ENCODE measurements at regions not wholly inside any gene's neighbourhood (a gene's known extent, or its start where the extent isn't known, plus 50 kb on each side); places are given as distances from the start of the nearest gene placed in this dataset.
A peak's percentile ranks its signal among the peaks of the same experiment; 100 is the strongest.

- Mint-ChIP-seq H3K4me3 (no peak overlapping the region), H3K4me1 (ENCODE audit: low read depth) (no peaks in the 10 kb centered on the region), H3K36me3 (ENCODE audit: low read depth) (no peaks in the 10 kb centered on the region), H3K9me3 (no peaks in the 10 kb centered on the region), H3K27me3 (peaks cover 17% of the 10 kb centered on the region), H3K27ac (no peak overlapping the region)
Measured at GRCh38 chr19:29263305-29264135, 50.6 kb upstream of the UQCRFS1 start.

- H3K4me1 Mint-ChIP-seq (ENCODE audit: low read depth), result no peaks in the 10 kb centered on the region
- peaks cover 17% of the 10 kb centered on the region for H3K27me3 Mint-ChIP-seq
- no peaks in the 10 kb centered on the region for H3K36me3 Mint-ChIP-seq (ENCODE audit: low read depth)
- H3K9me3 Mint-ChIP-seq, result no peaks in the 10 kb centered on the region
- H3K4me3 Mint-ChIP-seq, result no peak overlapping the region
- H3K27ac Mint-ChIP-seq, result no peak overlapping the region
Measured at GRCh38 chr19:29264897-29265296, 51.9 kb upstream of the UQCRFS1 start.

GRCh38 chr19:29265436-29265835 lies 52.5 kb upstream of the UQCRFS1 start:
- Mint-ChIP-seq H3K4me3 (no peak overlapping the region), H3K27me3 (peaks cover 17% of the 10 kb centered on the region), H3K9me3 (no peaks in the 10 kb centered on the region), H3K4me1 (ENCODE audit: low read depth) (no peaks in the 10 kb centered on the region), H3K36me3 (ENCODE audit: low read depth) (no peaks in the 10 kb centered on the region), H3K27ac (no peak overlapping the region)

- H3K4me3 Mint-ChIP-seq, result no peak overlapping the region
Measured at GRCh38 chr19:29266001-29266400, 53.0 kb upstream of the UQCRFS1 start.

DNA sequence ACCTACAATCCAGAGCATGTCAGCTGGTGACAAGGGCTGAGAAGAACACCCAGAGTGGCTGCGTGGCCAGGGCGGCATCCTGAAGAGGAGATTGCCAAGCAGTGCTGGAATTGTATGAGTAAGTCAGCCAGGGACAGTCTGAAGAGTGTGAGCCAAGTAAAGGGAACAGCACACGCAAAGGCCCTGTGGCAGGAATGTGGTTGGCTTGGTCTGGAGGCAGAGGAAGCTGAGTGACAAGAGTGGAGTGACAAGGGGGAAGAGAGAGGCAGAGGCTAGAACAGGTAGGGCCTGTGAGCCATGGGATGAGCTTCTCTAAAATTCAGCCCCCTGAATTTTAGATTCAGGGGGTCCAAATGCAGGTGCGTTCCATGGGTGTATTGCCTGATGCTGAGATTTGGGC lies 53.7 kb upstream of the UQCRFS1 start:
- no peak overlapping the region for H3K4me3 Mint-ChIP-seq
- H3K36me3 Mint-ChIP-seq (ENCODE audit: low read depth), result no peaks in the 10 kb centered on the region
- peaks cover 17% of the 10 kb centered on the region for H3K27me3 Mint-ChIP-seq
- H3K4me1 Mint-ChIP-seq (ENCODE audit: low read depth), result no peaks in the 10 kb centered on the region
- H3K27ac Mint-ChIP-seq, result no peak overlapping the region
- no peaks in the 10 kb centered on the region for H3K9me3 Mint-ChIP-seq

More at GRCh38 chr19:29266001-29266400, 53.0 kb upstream of the UQCRFS1 start:
- Mint-ChIP-seq H3K4me1 (ENCODE audit: low read depth) (no peaks in the 10 kb centered on the region), H3K27ac (no peak overlapping the region), H3K9me3 (no peaks in the 10 kb centered on the region), H3K27me3 (peaks cover 17% of the 10 kb centered on the region), H3K36me3 (ENCODE audit: low read depth) (no peaks in the 10 kb centered on the region)

GRCh38 chr19:29267701-29268100 lies 54.8 kb upstream of the UQCRFS1 start:
- no peak overlapping the region for H3K27ac Mint-ChIP-seq
- no peaks in the 10 kb centered on the region for H3K9me3 Mint-ChIP-seq
- no peaks in the 10 kb centered on the region for H3K4me1 Mint-ChIP-seq (ENCODE audit: low read depth)
- no peaks in the 10 kb centered on the region for H3K36me3 Mint-ChIP-seq (ENCODE audit: low read depth)
- peaks cover 17% of the 10 kb centered on the region for H3K27me3 Mint-ChIP-seq
- H3K4me3 Mint-ChIP-seq, result no peak overlapping the region

DNA sequence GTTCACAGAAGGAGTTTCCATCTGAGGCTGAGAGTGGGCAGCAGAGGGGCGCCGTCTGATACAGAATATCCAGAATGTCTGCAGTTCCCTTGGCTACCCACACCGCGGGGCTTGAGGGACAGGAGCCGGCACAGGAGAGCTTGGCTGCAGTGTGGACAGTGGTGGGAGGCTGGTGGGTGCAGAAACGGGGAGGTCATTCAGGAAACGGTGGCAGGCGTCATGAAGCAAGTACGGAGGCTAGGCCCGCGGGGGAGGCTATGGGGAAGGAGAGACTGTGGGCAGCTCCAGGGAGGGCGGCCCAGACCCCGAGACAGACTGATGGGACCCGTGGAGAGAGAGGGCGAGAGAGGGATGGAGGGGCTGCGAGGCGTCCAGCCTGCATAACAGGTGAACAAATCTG lies 55.2 kb upstream of the UQCRFS1 start:
- Mint-ChIP-seq H3K27ac (no peak overlapping the region), H3K36me3 (ENCODE audit: low read depth) (no peaks in the 10 kb centered on the region), H3K4me1 (ENCODE audit: low read depth) (no peaks in the 10 kb centered on the region), H3K9me3 (no peaks in the 10 kb centered on the region), H3K27me3 (peaks cover 17% of the 10 kb centered on the region), H3K4me3 (no peak overlapping the region)

DNA sequence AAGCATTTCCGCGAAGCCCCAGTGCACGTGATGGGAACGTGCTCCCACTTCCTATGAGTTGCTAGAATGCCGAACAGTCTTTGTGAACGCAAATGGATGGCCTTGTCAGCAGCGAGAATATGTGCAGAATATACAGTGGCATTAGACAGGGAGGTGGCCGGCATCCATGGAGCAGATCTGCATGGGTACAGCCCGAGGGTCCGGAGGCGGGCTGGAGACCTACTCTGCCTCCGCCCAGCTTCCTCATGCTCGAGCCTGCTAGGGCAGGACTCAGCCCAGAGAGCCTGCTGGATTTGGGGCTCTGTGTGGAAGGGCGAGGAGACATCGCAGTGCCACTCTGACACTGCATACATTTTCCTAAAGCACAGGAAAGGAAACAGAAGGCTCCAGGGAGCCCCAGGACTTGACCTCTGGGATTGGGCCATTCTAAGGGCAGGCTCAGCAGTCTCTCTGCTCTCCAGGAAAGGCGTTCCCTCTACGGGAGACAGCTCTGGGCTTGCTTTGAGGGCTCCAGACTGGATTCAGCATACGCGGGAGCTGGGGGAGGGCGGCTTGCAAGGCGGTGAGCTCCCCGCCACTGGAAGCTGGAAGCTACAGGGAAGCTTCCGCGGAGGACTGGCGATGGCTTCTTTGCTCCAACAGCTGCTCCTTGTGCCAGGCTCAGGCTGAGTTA lies 55.9 kb upstream of the UQCRFS1 start:
- no peaks in the 10 kb centered on the region for H3K4me1 Mint-ChIP-seq (ENCODE audit: low read depth)
- peaks cover 17% of the 10 kb centered on the region for H3K27me3 Mint-ChIP-seq
- no peak overlapping the region for H3K4me3 Mint-ChIP-seq
- no peaks in the 10 kb centered on the region for H3K9me3 Mint-ChIP-seq
- no peak overlapping the region for H3K27ac Mint-ChIP-seq
- no peaks in the 10 kb centered on the region for H3K36me3 Mint-ChIP-seq (ENCODE audit: low read depth)

- H3K9me3 Mint-ChIP-seq, result no peaks in the 10 kb centered on the region
- no peaks in the 10 kb centered on the region for H3K4me1 Mint-ChIP-seq (ENCODE audit: low read depth)
- H3K36me3 Mint-ChIP-seq (ENCODE audit: low read depth), result no peaks in the 10 kb centered on the region
- H3K4me3 Mint-ChIP-seq, result no peak overlapping the region
- peaks cover 17% of the 10 kb centered on the region for H3K27me3 Mint-ChIP-seq
- no peak overlapping the region for H3K27ac Mint-ChIP-seq
Measured at GRCh38 chr19:29269641-29270040, 56.7 kb upstream of the UQCRFS1 start.

DNA sequence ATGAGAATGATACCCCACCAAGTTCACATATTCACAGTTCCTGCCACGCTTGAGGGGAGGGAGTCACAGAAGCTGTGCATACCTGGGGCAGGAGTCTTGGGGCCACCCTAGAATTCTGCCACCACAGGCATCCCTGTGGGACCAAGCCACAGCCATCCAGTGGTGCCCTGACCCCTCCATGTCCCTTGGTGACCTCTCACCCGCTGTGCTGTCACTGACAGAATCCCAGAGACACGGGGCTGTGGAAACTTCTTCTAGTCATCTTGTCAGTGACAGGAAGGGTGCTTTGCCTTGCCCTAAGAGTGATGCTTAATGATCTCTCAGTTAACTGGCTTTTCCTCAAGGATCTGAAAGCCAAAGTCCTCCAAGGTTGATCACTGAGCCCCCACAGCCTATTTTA lies 58.4 kb upstream of the UQCRFS1 start:
- Mint-ChIP-seq H3K4me1 (ENCODE audit: low read depth) (no peaks in the 10 kb centered on the region), H3K36me3 (ENCODE audit: low read depth) (no peaks in the 10 kb centered on the region), H3K27ac (no peak overlapping the region), H3K27me3 (peaks cover 8% of the 10 kb centered on the region), H3K9me3 (no peaks in the 10 kb centered on the region), H3K4me3 (no peak overlapping the region)

GRCh38 chr19:29271911-29272310 lies 59.0 kb upstream of the UQCRFS1 start:
- no peaks in the 10 kb centered on the region for H3K9me3 Mint-ChIP-seq
- no peak overlapping the region for H3K27ac Mint-ChIP-seq
- H3K4me1 Mint-ChIP-seq (ENCODE audit: low read depth), result peaks cover 5% of the 10 kb centered on the region
- H3K27me3 Mint-ChIP-seq, result peaks cover 5% of the 10 kb centered on the region
- H3K4me3 Mint-ChIP-seq, result no peak overlapping the region
- H3K36me3 Mint-ChIP-seq (ENCODE audit: low read depth), result no peaks in the 10 kb centered on the region

DNA sequence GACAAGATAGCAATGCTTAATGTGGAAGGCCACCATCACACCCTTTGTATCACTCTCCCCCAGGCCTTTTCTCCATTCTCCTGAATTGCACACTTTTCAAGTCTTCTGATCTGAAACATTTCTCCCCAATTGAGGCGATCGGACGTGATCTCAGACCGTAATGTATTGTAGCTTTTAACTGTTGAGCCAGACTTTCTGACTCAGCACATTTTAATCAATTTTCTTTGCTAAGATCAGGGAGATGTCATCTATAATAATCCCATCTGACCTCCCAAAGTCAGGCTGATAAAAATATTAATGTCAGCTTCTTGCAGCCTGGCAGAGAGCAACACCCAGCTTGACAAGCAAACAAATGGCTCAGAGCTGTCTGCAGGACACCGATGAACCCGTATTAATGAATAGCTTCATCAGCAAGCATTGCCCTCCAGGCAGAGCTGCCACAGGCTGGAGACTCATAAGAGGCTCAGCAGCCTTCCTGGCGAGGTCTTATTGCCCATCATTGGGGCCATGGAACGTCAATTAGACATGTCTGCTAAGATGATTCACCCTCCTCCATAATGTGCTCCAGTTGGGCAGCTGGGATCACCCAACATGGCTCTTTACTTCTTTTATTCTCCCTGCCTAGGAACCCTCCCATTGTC lies 60.2 kb upstream of the UQCRFS1 start:
- Mint-ChIP-seq H3K36me3 (ENCODE audit: low read depth) (no peaks in the 10 kb centered on the region), H3K9me3 (no peaks in the 10 kb centered on the region), H3K27me3 (no peaks in the 10 kb centered on the region), H3K4me1 (ENCODE audit: low read depth) (peaks cover 14% of the 10 kb centered on the region), H3K4me3 (no peak overlapping the region), H3K27ac (no peak overlapping the region)

GRCh38 chr19:29275266-29275665 lies 62.3 kb upstream of the UQCRFS1 start:
- Mint-ChIP-seq H3K27ac (no peak overlapping the region), H3K36me3 (ENCODE audit: low read depth) (no peaks in the 10 kb centered on the region), H3K9me3 (no peaks in the 10 kb centered on the region), H3K4me3 (no peak overlapping the region), H3K4me1 (ENCODE audit: low read depth) (peaks cover 14% of the 10 kb centered on the region), H3K27me3 (peaks cover 1% of the 10 kb centered on the region)

DNA sequence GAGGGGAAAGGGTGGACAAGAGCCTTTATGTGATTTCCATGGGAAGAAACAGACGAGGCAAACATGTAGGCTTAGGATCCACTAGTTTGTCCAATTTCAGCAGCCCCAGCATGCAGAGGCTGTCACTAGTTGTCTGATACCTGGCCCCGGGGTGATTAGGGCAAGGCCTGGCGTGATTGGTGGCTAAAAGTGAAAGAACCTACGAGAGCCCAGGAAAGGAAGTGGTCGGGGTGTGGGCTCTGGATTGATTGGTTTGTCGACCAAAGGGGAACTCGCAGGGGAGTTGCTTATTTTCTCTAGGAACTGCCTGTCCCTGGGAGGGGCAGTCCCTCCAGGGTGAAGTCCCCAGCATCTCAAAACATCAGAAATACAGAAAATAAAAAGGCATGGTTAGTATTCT lies 64.2 kb upstream of the UQCRFS1 start:
- H3K9me3 Mint-ChIP-seq, result no peaks in the 10 kb centered on the region
- H3K27ac Mint-ChIP-seq, result peak overlapping the region; percentile 45
- H3K27me3 Mint-ChIP-seq, result peaks cover 12% of the 10 kb centered on the region
- peaks cover 14% of the 10 kb centered on the region for H3K4me1 Mint-ChIP-seq (ENCODE audit: low read depth)
- peak overlapping the region; percentile 15 for H3K4me3 Mint-ChIP-seq
- no peaks in the 10 kb centered on the region for H3K36me3 Mint-ChIP-seq (ENCODE audit: low read depth)

DNA sequence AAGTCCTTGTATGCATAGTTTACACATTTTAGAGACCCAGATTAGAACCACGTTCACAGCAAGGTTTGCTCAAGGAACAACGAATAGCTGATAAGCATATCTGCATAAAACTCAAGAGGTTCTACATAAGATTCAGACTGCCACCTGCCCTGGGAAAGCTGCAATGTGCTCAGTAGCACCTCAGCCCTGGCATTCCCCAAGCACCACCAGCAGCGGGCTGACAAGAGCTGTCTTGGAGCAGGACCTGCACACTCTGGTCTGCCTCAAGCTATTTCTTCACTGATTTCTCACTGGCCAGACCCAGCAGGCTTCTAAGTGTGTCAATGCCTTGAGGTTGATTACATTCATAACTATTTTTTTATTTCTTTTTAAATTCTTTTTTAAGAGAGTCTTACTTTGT lies 65.8 kb upstream of the UQCRFS1 start:
- Mint-ChIP-seq H3K4me1 (ENCODE audit: low read depth) (peaks cover 14% of the 10 kb centered on the region), H3K9me3 (no peaks in the 10 kb centered on the region), H3K27me3 (peaks cover 21% of the 10 kb centered on the region), H3K36me3 (ENCODE audit: low read depth) (no peaks in the 10 kb centered on the region), H3K27ac (no peak overlapping the region), H3K4me3 (no peak overlapping the region)
